CD4-positive, alpha-beta T cell treated with Interleukin-10 for 1 hour (primary cell): ENCODE measurements at regions not wholly inside any gene's neighbourhood (a gene's known extent, or its start where the extent isn't known, plus 50 kb on each side); places are given as distances from the start of the nearest gene placed in this dataset.
A peak's percentile ranks its signal among the peaks of the same experiment; 100 is the strongest.
"Not testable (repeated sequence)": the region's sequence is repeated elsewhere in the genome, so short reads cannot be mapped to it uniquely, and the experiment has no call there.

Experiments used
- DNase-seq: peaks from one replicate; pipeline ENCODE4 v3.0.0-alpha.2; 2020

- not testable (repeated sequence) for DNase-seq
These were observed 117.3 kb downstream of the PPIAL4A start for GRCh38 chr1:121006826-121007225.

GRCh38 chr1:121007755-121008154 is 118.2 kb downstream of the PPIAL4A start:
- DNase-seq: not testable (repeated sequence)

GRCh38 chr1:121008512-121009215 is 119.1 kb downstream of the PPIAL4A start:
- DNase-seq: peak; percentile 19

GRCh38 chr1:121009216-121010057 is 119.9 kb downstream of the PPIAL4A start:
- DNase-seq: peak; percentile 42

- DNase-seq: not testable (repeated sequence)
These were observed 120.6 kb downstream of the PPIAL4A start for GRCh38 chr1:121010141-121010540.

- DNase-seq: not testable (repeated sequence)
These were observed 123.6 kb downstream of the PPIAL4A start for GRCh38 chr1:121013181-121013580.

GRCh38 chr1:121016182-121017028 is 126.8 kb downstream of the PPIAL4A start:
- DNase-seq: peak; percentile 49

- not testable (repeated sequence) for DNase-seq
These were observed 130.3 kb downstream of the PPIAL4A start for GRCh38 chr1:121019715-121020349.

GRCh38 chr1:121020350-121021236 is 131.0 kb downstream of the PPIAL4A start:
- peak; percentile 60 for DNase-seq

GRCh38 chr1:121021716-121022115 is 132.1 kb downstream of the PPIAL4A start:
- not testable (repeated sequence) for DNase-seq

- DNase-seq: not testable (repeated sequence)
These were observed 143.4 kb downstream of the PPIAL4A start for GRCh38 chr1:121032878-121033494.

GRCh38 chr1:121036792-121037191 is 147.2 kb downstream of the PPIAL4A start:
- DNase-seq: not testable (repeated sequence)

- not testable (repeated sequence) for DNase-seq
These were observed 143.2 kb downstream of the FAM72B start for GRCh38 chr1:121040974-121041373.

- not testable (repeated sequence) for DNase-seq
These were observed 142.6 kb downstream of the FAM72B start for GRCh38 chr1:121041497-121041896.

- not testable (repeated sequence) for DNase-seq
These were observed 141.3 kb downstream of the FAM72B start for GRCh38 chr1:121042882-121043281.

- DNase-seq: peak; percentile 3
These were observed 135.8 kb downstream of the FAM72B start for GRCh38 chr1:121048293-121048752.

GRCh38 chr1:121048769-121049443 is 135.2 kb downstream of the FAM72B start:
- not testable (repeated sequence) for DNase-seq

GRCh38 chr1:121050097-121050496 is 134.0 kb downstream of the FAM72B start:
- DNase-seq: not testable (repeated sequence)

- not testable (repeated sequence) for DNase-seq
These were observed 132.9 kb downstream of the FAM72B start for GRCh38 chr1:121051161-121051790.
